H1 (cell line): ENCODE measurements at regions not wholly inside any gene's neighbourhood (a gene's known extent, or its start where the extent isn't known, plus 50 kb on each side); places are given as distances from the start of the nearest gene placed in this dataset.

Experiments
- CHD1 ChIP-seq: IDR thresholded peaks from 2 replicates; pipeline ENCODE4 v1.6.1; 2012; ENCODE audit warnings: low read depth, low read length, improper control_type of control experiment
- CTCF ChIP-seq, 3 experiments: IDR thresholded peaks; 1 replicate in 2 of 3; 2 replicates in 1 of 3; pipeline versions ENCODE4 v1.5.1 to v1.6.1; 2011; ENCODE audit warnings: low read length in 3 of 3, mild to moderate bottlenecking in 3 of 3, inconsistent platforms in 2 of 3, low read depth in 1 of 3, moderate library complexity in 1 of 3; ENCODE audit not compliant: insufficient read depth in 1 of 3; ENCODE audit errors: control extremely low read depth in 1 of 3
- EGR1 ChIP-seq: IDR thresholded peaks from 2 replicates; pipeline ENCODE4 v1.6.1; 2011; ENCODE audit warnings: low read depth, low read length, borderline replicate concordance
- EZH2 ChIP-seq: fragments of 200-600 bp; sonication (generic); IDR thresholded peaks from 2 replicates; pipeline ENCODE4 v1.7.1; 2012; ENCODE audit warnings: low read depth, mild to moderate bottlenecking, moderate library complexity, low read length, inconsistent platforms; ENCODE audit not compliant: severe bottlenecking
- GTF2F1 ChIP-seq: IDR thresholded peaks from 2 replicates; pipeline ENCODE4 v1.6.1; 2012; ENCODE audit warnings: low read depth, low read length, improper control_type of control experiment, borderline replicate concordance
- POLR2A ChIP-seq, 2 experiments: IDR thresholded peaks; 1 replicate in 1 of 2; 2 replicates in 1 of 2; pipeline ENCODE4 v1.6.1; 2011; ENCODE audit warnings: low read depth in 2 of 2, low read length in 2 of 2, mild to moderate bottlenecking in 2 of 2; ENCODE audit errors: control extremely low read depth in 1 of 2
- POLR2AphosphoS5 ChIP-seq: IDR thresholded peaks from 2 replicates; pipeline ENCODE4 v1.6.1; 2011; ENCODE audit warnings: low read depth, low read length
- RFX5 ChIP-seq: IDR thresholded peaks from 2 replicates; pipeline ENCODE4 v1.6.1; 2011; ENCODE audit warnings: low read depth, low read length, improper control_type of control experiment, borderline replicate concordance
- RXRA ChIP-seq: IDR thresholded peaks from 2 replicates; pipeline ENCODE4 v1.6.1; 2011; ENCODE audit warnings: low read depth, mild to moderate bottlenecking, low read length, moderate library complexity; ENCODE audit not compliant: insufficient read depth
- TEAD4 ChIP-seq: IDR thresholded peaks from 2 replicates; pipeline ENCODE4 v1.6.1; 2012; ENCODE audit warnings: low read depth, low read length, inconsistent platforms, mixed read lengths
- YY1 ChIP-seq: IDR thresholded peaks from 2 replicates; pipeline ENCODE4 v1.6.1; 2011; ENCODE audit warnings: low read depth, mild to moderate bottlenecking, low read length
- TF ChIP-seq, protein P1 (sequence below): IDR thresholded peaks from 2 replicates; pipeline ENCODE4 v1.6.1; 2012; ENCODE audit warnings: inconsistent platforms

DNA sequence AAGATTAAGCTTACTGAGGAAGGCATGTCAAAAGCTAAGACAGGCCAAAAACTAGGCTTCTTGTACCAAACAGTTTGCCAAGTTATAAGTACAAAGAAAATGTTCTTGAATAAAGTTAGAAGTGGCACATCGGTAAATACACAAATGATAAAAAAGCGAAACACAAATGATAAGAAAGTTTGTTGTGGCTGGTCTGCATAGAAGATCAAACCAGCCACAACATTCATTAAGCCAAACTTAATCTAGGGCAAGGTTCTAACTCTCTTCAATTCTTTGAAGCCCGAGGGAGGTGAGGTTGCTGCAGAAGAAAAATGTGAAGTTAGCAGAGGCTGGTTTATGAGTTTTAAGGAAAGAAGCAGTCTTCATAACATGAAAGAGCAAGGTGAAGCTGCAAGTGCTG lies 1119.6 kb upstream of the FLRT2 start:
- no peak for TF ChIP-seq RFX5
- TF ChIP-seq CTCF (IDR thresholded peaks at IDR 0.05; ENCODE audit: control extremely low read depth in 1 of 3, insufficient read depth in 1 of 3, low read depth in 1 of 3, low read length in 3 of 3) = no peak
- TF ChIP-seq TEAD4 = no peak
- no peak for TF ChIP-seq YY1
- TF ChIP-seq, protein P1, sequence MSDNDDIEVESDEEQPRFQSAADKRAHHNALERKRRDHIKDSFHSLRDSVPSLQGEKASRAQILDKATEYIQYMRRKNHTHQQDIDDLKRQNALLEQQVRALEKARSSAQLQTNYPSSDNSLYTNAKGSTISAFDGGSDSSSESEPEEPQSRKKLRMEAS = no peak
- no peak for TF ChIP-seq POLR2AphosphoS5
- no peak for TF ChIP-seq POLR2A (IDR thresholded peaks at IDR 0.05; ENCODE audit: control extremely low read depth in 1 of 2, low read depth in 2 of 2, low read length in 2 of 2)
- no peak for TF ChIP-seq EZH2
- TF ChIP-seq CHD1 = no peak
- no peak for TF ChIP-seq RXRA
- no peak for TF ChIP-seq EGR1
- no peak for TF ChIP-seq GTF2F1
